Trophoblast cell (in vitro differentiated cells and primary cell): ENCODE measurements at regions not wholly inside any gene's neighbourhood (a gene's known extent, or its start where the extent isn't known, plus 50 kb on each side); places are given as distances from the start of the nearest gene placed in this dataset.

Experiments
- DNase-seq, 2 donors: peaks; one replicate each; pipeline ENCODE4 v3.0.0-alpha.2; 2016
- H2AFZ ChIP-seq: 2 replicates; pipeline ENCODE4 v1.6.1; 2013; ENCODE audit warnings: low read length, moderate library complexity, mild to moderate bottlenecking; ENCODE audit not compliant: insufficient read depth, poor library complexity
- H2AK5ac ChIP-seq: 2 replicates; pipeline ENCODE4 v1.6.1; 2013; ENCODE audit warnings: mild to moderate bottlenecking, low read length
- H2BK120ac ChIP-seq: 2 replicates; pipeline ENCODE4 v1.6.1; 2013; ENCODE audit warnings: low read length, mild to moderate bottlenecking, moderate library complexity; ENCODE audit not compliant: insufficient read depth, poor library complexity
- H2BK12ac ChIP-seq: 2 replicates; pipeline ENCODE4 v1.6.1; 2013; ENCODE audit warnings: mild to moderate bottlenecking, low read length, moderate library complexity
- H2BK5ac ChIP-seq: 2 replicates; pipeline ENCODE4 v1.6.1; 2013; ENCODE audit warnings: low read length, low read depth, moderate library complexity, mild to moderate bottlenecking; ENCODE audit not compliant: poor library complexity
- H3K14ac ChIP-seq: 2 replicates; pipeline ENCODE4 v1.6.1; 2013; ENCODE audit warnings: mild to moderate bottlenecking, low read length
- H3K18ac ChIP-seq: 2 replicates; pipeline ENCODE4 v1.6.1; 2013; ENCODE audit warnings: mild to moderate bottlenecking, low read length
- H3K23ac ChIP-seq: 2 replicates; pipeline ENCODE4 v1.6.1; 2013; ENCODE audit warnings: low read length
- H3K27ac ChIP-seq: 2 replicates; pipeline ENCODE4 v1.5.1; 2013; ENCODE audit warnings: low read depth, mild to moderate bottlenecking, inconsistent platforms, low read length, moderate library complexity
- H3K27me3 ChIP-seq: 2 replicates; pipeline ENCODE4 v1.6.1; 2013; ENCODE audit warnings: inconsistent platforms, mild to moderate bottlenecking, low read length, moderate library complexity; ENCODE audit not compliant: insufficient read depth
- H3K36me3 ChIP-seq, 2 experiments: 1 replicate in 1 of 2; 2 replicates in 1 of 2; pipeline ENCODE4 v1.6.1; 2013; ENCODE audit warnings: low read length in 2 of 2, mild to moderate bottlenecking in 2 of 2, moderate library complexity in 1 of 2; ENCODE audit not compliant: insufficient read depth in 2 of 2, control insufficient read depth in 1 of 2
- H3K4ac ChIP-seq: 2 replicates; pipeline ENCODE4 v1.6.1; 2013; ENCODE audit warnings: low read depth, mild to moderate bottlenecking, low read length, moderate library complexity
- H3K4me1 ChIP-seq, 2 experiments: 1 replicate in 1 of 2; 2 replicates in 1 of 2; pipeline ENCODE4 v1.6.1; 2013; ENCODE audit warnings: low read length in 2 of 2, mild to moderate bottlenecking in 2 of 2, moderate library complexity in 1 of 2; ENCODE audit not compliant: insufficient read depth in 2 of 2, control insufficient read depth in 1 of 2
- H3K4me2 ChIP-seq: 2 replicates; pipeline ENCODE4 v1.6.1; 2013; ENCODE audit warnings: inconsistent platforms, mild to moderate bottlenecking, low read length, moderate library complexity
- H3K4me3 ChIP-seq: 2 replicates; pipeline ENCODE4 v1.5.1; 2013; ENCODE audit warnings: mild to moderate bottlenecking, low read depth, low read length, inconsistent platforms
- H3K79me1 ChIP-seq: one replicate; pipeline ENCODE4 v1.6.1; 2013; ENCODE audit warnings: low read length
- H3K79me2 ChIP-seq: 2 replicates; pipeline ENCODE4 v1.6.1; 2013; ENCODE audit warnings: low read length, mild to moderate bottlenecking; ENCODE audit not compliant: control insufficient read depth, insufficient read depth, poor library complexity
- H3K9ac ChIP-seq: 2 replicates; pipeline ENCODE4 v1.6.1; 2013; ENCODE audit warnings: mild to moderate bottlenecking, low read length
- H3K9me3 ChIP-seq: 2 replicates; pipeline ENCODE4 v1.6.1; 2013; ENCODE audit warnings: low read depth, mild to moderate bottlenecking, control low read depth, inconsistent platforms, low read length; ENCODE audit not compliant: insufficient read depth
- H4K12ac ChIP-seq: 2 replicates; pipeline ENCODE4 v1.6.1; 2013; ENCODE audit warnings: low read depth, mild to moderate bottlenecking, low read length, moderate library complexity
- H4K8ac ChIP-seq: 2 replicates; pipeline ENCODE4 v1.6.1; 2013; ENCODE audit warnings: low read depth, mild to moderate bottlenecking, low read length, moderate library complexity
- H4K91ac ChIP-seq: one replicate; pipeline ENCODE4 v1.6.1; 2013; ENCODE audit warnings: low read depth, mild to moderate bottlenecking, low read length, moderate library complexity
- WGBS: extraction: QIAGEN DNeasy Blood & Tissue Kit; methylation state at CpG from one replicate; pipeline ENCODE4 v1.1.7; 2013; ENCODE audit warnings: missing lambda C conversion rate; ENCODE audit not compliant: insufficient read length, insufficient coverage; ENCODE audit errors: extremely low coverage; 5-methylcytosine and 5-hydroxymethylcytosine counted together

- Histone ChIP-seq H3K9ac (no peak overlapping the region), H2AK5ac (no peak overlapping the region), H3K4ac (no peak overlapping the region), H2BK12ac (no peak overlapping the region), H2AFZ (no peak overlapping the region), H3K27me3 (no peaks in the 10 kb centered on the region), H2BK120ac (no peak overlapping the region), H3K79me1 (no peaks in the 10 kb centered on the region), H4K12ac (no peak overlapping the region), H3K4me2 (no peak overlapping the region), H3K9me3 (no peaks in the 10 kb centered on the region), H2BK5ac (no peak overlapping the region), H3K23ac (no peak overlapping the region), H3K4me3 (no peak overlapping the region), H3K27ac (no peak overlapping the region), H3K36me3 (no peaks in the 10 kb centered on the region), H3K4me1 (peaks cover 0 to 5% of the 10 kb centered on the region in 2 experiments), H3K79me2 (no peaks in the 10 kb centered on the region), H3K18ac (no peak overlapping the region), H4K91ac (no peak overlapping the region), H4K8ac (no peak overlapping the region), H3K14ac (no peak overlapping the region)
- no peak for DNase-seq
- WGBS: no CpG with 5 or more reads among the region's 16 CpGs
Measured at GRCh38 chr22:27300536-27301285, 500.8 kb downstream of the MN1 start.

DNA sequence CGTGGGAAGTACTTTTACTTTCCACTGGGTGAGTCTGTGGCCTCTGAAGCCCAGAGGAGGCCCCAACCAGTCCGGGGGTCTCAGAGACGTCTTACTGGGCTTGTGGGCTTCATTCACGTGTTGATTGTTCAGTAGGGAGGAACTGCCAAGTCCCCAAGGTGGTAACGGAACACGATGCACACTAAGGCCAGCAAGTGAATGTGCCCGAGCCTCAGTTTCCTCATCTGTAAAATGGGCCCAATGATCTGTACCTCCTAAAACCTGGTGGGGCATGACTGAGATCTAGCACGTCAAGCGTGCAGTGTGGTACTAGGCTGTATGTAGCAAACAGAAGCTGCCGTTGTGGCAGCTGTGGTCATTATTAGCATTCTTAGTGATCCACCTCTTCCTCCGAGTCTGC is 499.1 kb downstream of the MN1 start:
- no peak overlapping the region for H2BK120ac ChIP-seq
- H3K4me2 ChIP-seq: no peak overlapping the region
- H3K36me3 ChIP-seq: no peaks in the 10 kb centered on the region
- H2AFZ ChIP-seq: no peak overlapping the region
- no peaks in the 10 kb centered on the region for H3K79me2 ChIP-seq
- H4K8ac ChIP-seq: no peak overlapping the region
- H3K27ac ChIP-seq: no peak overlapping the region
- H4K91ac ChIP-seq: no peak overlapping the region
- H3K9me3 ChIP-seq: no peaks in the 10 kb centered on the region
- no peak overlapping the region for H3K4me3 ChIP-seq
- no peak overlapping the region for H3K18ac ChIP-seq
- H3K14ac ChIP-seq: no peak overlapping the region
- DNase-seq: no peak
- H4K12ac ChIP-seq: no peak overlapping the region
- no peak overlapping the region for H3K23ac ChIP-seq
- H2AK5ac ChIP-seq: no peak overlapping the region
- H2BK5ac ChIP-seq: no peak overlapping the region
- no CpG with 5 or more reads among the region's 11 CpGs for WGBS
- peaks cover 0 to 5% of the 10 kb centered on the region in 2 experiments for H3K4me1 ChIP-seq
- H3K79me1 ChIP-seq: no peaks in the 10 kb centered on the region
- no peak overlapping the region for H2BK12ac ChIP-seq
- no peak overlapping the region for H3K9ac ChIP-seq
- no peak overlapping the region for H3K4ac ChIP-seq
- no peaks in the 10 kb centered on the region for H3K27me3 ChIP-seq

GRCh38 chr22:27303718-27304117 is 497.8 kb downstream of the MN1 start:
- H4K12ac ChIP-seq: no peak overlapping the region
- no peak overlapping the region for H3K9ac ChIP-seq
- no peak overlapping the region for H3K14ac ChIP-seq
- H2AFZ ChIP-seq: no peak overlapping the region
- H3K36me3 ChIP-seq: no peaks in the 10 kb centered on the region
- no peak overlapping the region for H3K4me2 ChIP-seq
- H3K4me1 ChIP-seq: peaks cover 0 to 2% of the 10 kb centered on the region in 2 experiments
- H3K23ac ChIP-seq: no peak overlapping the region
- H3K18ac ChIP-seq: no peak overlapping the region
- H3K4ac ChIP-seq: no peak overlapping the region
- H3K79me2 ChIP-seq: no peaks in the 10 kb centered on the region
- H3K27ac ChIP-seq: no peak overlapping the region
- no peak overlapping the region for H2BK12ac ChIP-seq
- no peak overlapping the region for H2BK5ac ChIP-seq
- no peak for DNase-seq
- H3K4me3 ChIP-seq: no peak overlapping the region
- no peaks in the 10 kb centered on the region for H3K27me3 ChIP-seq
- no peak overlapping the region for H4K8ac ChIP-seq
- H3K79me1 ChIP-seq: no peaks in the 10 kb centered on the region
- H2BK120ac ChIP-seq: no peak overlapping the region
- no peak overlapping the region for H2AK5ac ChIP-seq
- H3K9me3 ChIP-seq: no peaks in the 10 kb centered on the region
- no peak overlapping the region for H4K91ac ChIP-seq

- Histone ChIP-seq H3K4ac (no peak overlapping the region), H3K27me3 (no peaks in the 10 kb centered on the region), H3K23ac (no peak overlapping the region), H4K8ac (no peak overlapping the region), H4K91ac (no peak overlapping the region), H3K4me1 (peaks cover 5 to 7% of the 10 kb centered on the region in 2 experiments), H3K9me3 (no peaks in the 10 kb centered on the region), H3K79me2 (no peaks in the 10 kb centered on the region), H3K79me1 (no peaks in the 10 kb centered on the region), H4K12ac (no peak overlapping the region), H2AFZ (no peak overlapping the region), H2BK5ac (no peak overlapping the region), H2AK5ac (no peak overlapping the region), H3K18ac (no peak overlapping the region), H3K27ac (no peak overlapping the region), H3K4me3 (no peak overlapping the region), H3K14ac (no peak overlapping the region), H3K9ac (no peak overlapping the region), H2BK120ac (no peak overlapping the region), H3K36me3 (no peaks in the 10 kb centered on the region), H3K4me2 (no peak overlapping the region), H2BK12ac (no peak overlapping the region)
- DNase-seq: no peak
- WGBS: no CpG with 5 or more reads among the region's 1 CpG
Measured at GRCh38 chr22:27306771-27307170, 494.8 kb downstream of the MN1 start.
